HepG2 (cell line): ENCODE measurements at regions not wholly inside any gene's neighbourhood (a gene's known extent, or its start where the extent isn't known, plus 50 kb on each side); places are given as distances from the start of the nearest gene placed in this dataset.

Experiments used
- ATAC-seq: fragments of 200-7000 bp; cut with Tn5 transposase; 3 replicates; pipeline ENCODE4 v1.9.1; 2020; ENCODE audit warnings: mild to moderate bottlenecking, moderate library complexity
- BruUV-seq: library from RNA; stranded (reverse); fragments of 400-500 nt; replicated peaks from 2 replicates; lab custom pipeline; 2021; lab: Mats Ljungman, UMichigan
- CTCF ChIA-PET: fragments of 300-600 bp; formaldehyde crosslinking; extraction: SDS; loops from one replicate; lab custom pipeline; 2021; ENCODE audit warnings: low total read pairs, inconsistent platforms, low intra/inter-chr PET ratio; lab: Yijun Ruan, JAX
- POLR2A ChIA-PET: fragments of 350-600 bp; sonication (Branson Sonifier 250); formaldehyde crosslinking; loops from one replicate; lab custom pipeline; 2020; ENCODE audit warnings: antibody characterized with exemption, inconsistent platforms; lab: Yijun Ruan, JAX
- DNase-seq: peaks from one replicate; pipeline ENCODE4 v3.0.0-alpha.2; 2015; ENCODE audit warnings: low spot score
- FAIRE-seq: peaks from 3 replicates; lab custom pipeline; 2011; peaks lifted over from hg19 to GRCh38; lab: Jason Lieb, UNC
- H2AFZ ChIP-seq: one replicate; pipeline ENCODE4 v1.6.1; 2011; ENCODE audit warnings: low read length, inconsistent platforms
- H3K27ac ChIP-seq: fragments of 300-600 bp; 3 replicates; pipeline ENCODE4 v1.8.0; 2011; ENCODE audit warnings: mixed run types, mild to moderate bottlenecking, mixed read lengths, low read length, inconsistent platforms; ENCODE audit not compliant: insufficient read depth; ENCODE audit errors: extremely low read length
- H3K27me3 ChIP-seq, 2 experiments: fragments of 200-600 bp in 1 of 2; 2 replicates in 1 of 2; 3 replicates in 1 of 2; pipeline versions ENCODE4 v1.6.0 to v1.8.0; 2011; ENCODE audit warnings: low read length in 2 of 2, mild to moderate bottlenecking in 2 of 2, moderate library complexity in 2 of 2, inconsistent platforms in 1 of 2; ENCODE audit not compliant: insufficient read depth in 2 of 2, control insufficient read depth in 1 of 2
- H3K36me3 ChIP-seq, 2 experiments: fragments of 200-600 bp in 1 of 2; replicated peaks in 1 of 2; 2 replicates in 1 of 2; 3 replicates in 1 of 2; pipeline versions ENCODE4 v1.5.1 to v1.8.0; 2011; ENCODE audit warnings: low read length in 2 of 2, inconsistent platforms in 1 of 2; ENCODE audit not compliant: insufficient read depth in 2 of 2, control insufficient read depth in 1 of 2
- H3K4me1 ChIP-seq: 2 replicates; pipeline ENCODE4 v1.5.1; 2012; ENCODE audit warnings: low read length, inconsistent platforms; ENCODE audit not compliant: insufficient read depth
- H3K4me2 ChIP-seq: 2 replicates; pipeline ENCODE4 v1.6.0; 2011; ENCODE audit warnings: low read depth, low read length, inconsistent platforms
- H3K4me3 ChIP-seq, 3 experiments: fragments of 200-600 bp in 1 of 3; sonication (generic), shearing (Covaris generic) in 1 of 3; replicated peaks in 1 of 3; 2 replicates each; pipeline ENCODE4 v1.5.1; 2011 to 2016; ENCODE audit warnings: low read length in 3 of 3, inconsistent platforms in 2 of 3, low read depth in 2 of 3, mild to moderate bottlenecking in 2 of 3, control low read depth in 1 of 3, mixed read lengths in 1 of 3; ENCODE audit not compliant: insufficient read depth in 1 of 3
- H3K79me2 ChIP-seq: one replicate; pipeline ENCODE4 v1.6.1; 2011; ENCODE audit warnings: low read length, inconsistent platforms; ENCODE audit not compliant: insufficient read depth
- H3K9ac ChIP-seq: 2 replicates; pipeline ENCODE4 v1.6.0; 2011; ENCODE audit warnings: mild to moderate bottlenecking, low read depth, low read length, inconsistent platforms; ENCODE audit not compliant: insufficient read depth
- H3K9me3 ChIP-seq: 2 replicates; pipeline ENCODE4 v1.5.1; 2012; ENCODE audit warnings: mild to moderate bottlenecking, low read length
- H4K20me1 ChIP-seq: 2 replicates; pipeline ENCODE4 v1.6.0; 2011; ENCODE audit warnings: inconsistent platforms, mild to moderate bottlenecking, low read length, moderate library complexity; ENCODE audit not compliant: insufficient read depth
- AGO1 ChIP-seq: fragments of 200-400 bp; formaldehyde crosslinking; IDR thresholded peaks from 2 replicates; pipeline ENCODE4 v1.6.1; 2017; ENCODE audit warnings: mild to moderate bottlenecking, low read depth, low read length, moderate library complexity; ENCODE audit not compliant: poor library complexity, severe bottlenecking
- ELF4 ChIP-seq: sonication (generic); formaldehyde crosslinking; IDR thresholded peaks from 2 replicates; pipeline ENCODE4 v1.5.0; 2020; ENCODE audit warnings: missing genetic modification reagents, mild to moderate bottlenecking, moderate library complexity, borderline replicate concordance
- ERF ChIP-seq: IDR thresholded peaks from 2 replicates; pipeline ENCODE4 v1.6.1; 2018; ENCODE audit warnings: missing biosample characterization, missing genetic modification reagents
- FOXJ3 ChIP-seq: sonication (generic); formaldehyde crosslinking; IDR thresholded peaks from 2 replicates; pipeline ENCODE4 v1.4.0; 2020; ENCODE audit warnings: missing genetic modification reagents, mild to moderate bottlenecking, borderline replicate concordance
- KDM3A ChIP-seq: IDR thresholded peaks from 2 replicates; pipeline ENCODE4 v1.6.1; 2018; ENCODE audit warnings: low read depth, missing compliant biosample characterization
- MEIS1 ChIP-seq: sonication (generic); formaldehyde crosslinking; IDR thresholded peaks from 2 replicates; pipeline ENCODE4 v1.9.0; 2021; ENCODE audit warnings: mild to moderate bottlenecking, missing genetic modification reagents, moderate library complexity, borderline replicate concordance
- NFIB ChIP-seq: sonication (generic); formaldehyde crosslinking; IDR thresholded peaks from 2 replicates; pipeline ENCODE4 v1.9.0; 2021; ENCODE audit warnings: missing genetic modification reagents, mild to moderate bottlenecking, borderline replicate concordance
- RAD21 ChIP-seq: fragments of 450-650 bp; formaldehyde crosslinking; IDR thresholded peaks from 2 replicates; pipeline ENCODE4 v1.5.0; 2020; ENCODE audit warnings: mild to moderate bottlenecking
- ZNF460 ChIP-seq: sonication (generic); formaldehyde crosslinking; IDR thresholded peaks from 2 replicates; pipeline ENCODE4 v1.5.1; 2020; ENCODE audit warnings: missing genetic modification reagents, mild to moderate bottlenecking, borderline replicate concordance
- ZNF761 ChIP-seq: sonication (generic); formaldehyde crosslinking; conservative IDR thresholded peaks from 2 replicates; pipeline ENCODE4 v1.4.0; 2020; ENCODE audit warnings: mild to moderate bottlenecking, missing genetic modification reagents
- WGBS: methylation state at CpG from one replicate; pipeline ENCODE4 v1.1.6; 2017; ENCODE audit warnings: low lambda C conversion rate; 5-methylcytosine and 5-hydroxymethylcytosine counted together
- in situ Hi-C: cut with HindIII; loops from 2 replicates; pipeline ENCODE4 v1.10.0; 2017; ENCODE audit warnings: low pct_unique_long_range_greater_than_20kb; ENCODE audit not compliant: extremely low pct_ligation_motif_present
- intact Hi-C: fragments of 100-400 bp; cut with micrococcal nuclease; formaldehyde crosslinking; loops from one replicate; pipeline ENCODE4 v1.10.0; 2022; ENCODE audit not compliant: unreplicated experiment

- Histone ChIP-seq H3K27me3 (peaks cover 0 to 18% of the 10 kb centered on the region in 2 experiments; a peak in 1 of 5 replicates), H2AFZ (no peak overlapping the region), H3K4me3 (no peak overlapping the region), H3K79me2 (no peaks in the 10 kb centered on the region), H3K9ac (no peak overlapping the region), H3K27ac (no peak overlapping the region), H3K9me3 (no peaks in the 10 kb centered on the region), H4K20me1 (no peaks in the 10 kb centered on the region), H3K36me3 (no peaks in the 10 kb centered on the region), H3K4me1 (no peaks in the 10 kb centered on the region), H3K4me2 (no peak overlapping the region)
- ATAC-seq (no peak), FAIRE-seq (no peak), DNase-seq (no peak)
- BruUV-seq = no TSS peak
- no peak for TF ChIP-seq NFIB (CRISPR knock-in tag)
- TF ChIP-seq MEIS1 (CRISPR knock-in tag) = no peak
- TF ChIP-seq ZNF460 (CRISPR knock-in tag) = no peak
- TF ChIP-seq ELF4 = no peak
- no peak for TF ChIP-seq ZNF761
- in situ Hi-C loops (no loop called here), intact Hi-C loops (no loop called here)
- WGBS = 6% methylated on average over 1 of the region's 1 CpG
- ChIA-PET CTCF (no interaction called here), POLR2A (no interaction called here)
These were observed 61.6 kb upstream of the CTNNB1 start for GRCh38 chr3:41137686-41138111.

- peaks cover 0 to 15% of the 10 kb centered on the region in 2 experiments; a peak in 1 of 5 replicates for H3K27me3 ChIP-seq
- FAIRE-seq (no peak), DNase-seq (no peak), ATAC-seq (no peak)
- no peaks in the 10 kb centered on the region for H3K36me3 ChIP-seq
- H3K4me2 ChIP-seq = no peak overlapping the region
- 33% methylated on average over 3 of the region's 3 CpGs for WGBS
- H3K79me2 ChIP-seq = no peaks in the 10 kb centered on the region
- no peaks in the 10 kb centered on the region for H3K4me1 ChIP-seq
- H3K9me3 ChIP-seq = no peaks in the 10 kb centered on the region
- no peak overlapping the region for H3K4me3 ChIP-seq
- no peaks in the 10 kb centered on the region for H4K20me1 ChIP-seq
- no peak overlapping the region for H3K9ac ChIP-seq
- in situ Hi-C loops (no loop called here), intact Hi-C loops (no loop called here)
- H2AFZ ChIP-seq = no peak overlapping the region
- ChIA-PET CTCF (no interaction called here), POLR2A (no interaction called here)
- no peak overlapping the region for H3K27ac ChIP-seq
- TF ChIP-seq FOXJ3 (CRISPR knock-in tag) (no peak), AGO1 (no peak), RAD21 (CRISPR knock-in tag) (no peak), ERF (CRISPR knock-in tag) (no peak), KDM3A (CRISPR knock-in tag) (no peak)
- BruUV-seq = no TSS peak
These were observed 61.2 kb upstream of the CTNNB1 start for GRCh38 chr3:41138146-41138545.
